Astrocyte of the spinal cord (primary cell): ENCODE measurements at regions not wholly inside any gene's neighbourhood (a gene's known extent, or its start where the extent isn't known, plus 50 kb on each side); places are given as distances from the start of the nearest gene placed in this dataset.

Experiments used
- DNase-seq: peaks from one replicate; pipeline ENCODE4 v3.0.0; 2011; ENCODE audit warnings: low read depth, low spot score
- H3K4me3 ChIP-seq: 2 replicates; pipeline ENCODE4 v1.5.1; 2011; ENCODE audit warnings: low read depth, mild to moderate bottlenecking, low read length, moderate library complexity
- in situ Hi-C: cut with HindIII; loops from 2 replicates; pipeline ENCODE4 v1.10.0; 2017; ENCODE audit warnings: low sequenced_read_pairs
- TF ChIP-seq, protein P1 (sequence below): IDR thresholded peaks from 2 replicates; pipeline ENCODE4 v1.5.1; 2012; ENCODE audit warnings: low read depth, mild to moderate bottlenecking, low read length, inconsistent platforms

DNA sequence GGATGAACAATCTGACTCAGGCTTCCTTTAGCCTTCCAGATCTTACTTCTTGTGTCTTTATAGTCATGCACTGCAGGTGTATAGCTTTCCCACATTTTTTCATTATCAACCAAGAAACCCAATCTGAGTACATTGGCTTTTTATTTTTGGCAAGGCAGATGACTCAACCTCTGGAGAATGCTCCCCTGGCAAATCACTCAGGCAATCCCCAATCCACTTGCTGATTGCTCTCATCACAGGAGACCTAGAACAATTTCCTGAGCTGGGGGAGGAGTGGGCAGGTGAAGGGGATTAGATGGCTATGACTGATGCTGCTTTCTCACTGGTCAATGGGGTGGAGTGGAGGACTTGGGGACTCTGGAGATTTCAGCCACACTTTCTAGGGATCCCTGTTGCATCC is 134.4 kb downstream of the SLC16A9 start:
- TF ChIP-seq, protein P1, sequence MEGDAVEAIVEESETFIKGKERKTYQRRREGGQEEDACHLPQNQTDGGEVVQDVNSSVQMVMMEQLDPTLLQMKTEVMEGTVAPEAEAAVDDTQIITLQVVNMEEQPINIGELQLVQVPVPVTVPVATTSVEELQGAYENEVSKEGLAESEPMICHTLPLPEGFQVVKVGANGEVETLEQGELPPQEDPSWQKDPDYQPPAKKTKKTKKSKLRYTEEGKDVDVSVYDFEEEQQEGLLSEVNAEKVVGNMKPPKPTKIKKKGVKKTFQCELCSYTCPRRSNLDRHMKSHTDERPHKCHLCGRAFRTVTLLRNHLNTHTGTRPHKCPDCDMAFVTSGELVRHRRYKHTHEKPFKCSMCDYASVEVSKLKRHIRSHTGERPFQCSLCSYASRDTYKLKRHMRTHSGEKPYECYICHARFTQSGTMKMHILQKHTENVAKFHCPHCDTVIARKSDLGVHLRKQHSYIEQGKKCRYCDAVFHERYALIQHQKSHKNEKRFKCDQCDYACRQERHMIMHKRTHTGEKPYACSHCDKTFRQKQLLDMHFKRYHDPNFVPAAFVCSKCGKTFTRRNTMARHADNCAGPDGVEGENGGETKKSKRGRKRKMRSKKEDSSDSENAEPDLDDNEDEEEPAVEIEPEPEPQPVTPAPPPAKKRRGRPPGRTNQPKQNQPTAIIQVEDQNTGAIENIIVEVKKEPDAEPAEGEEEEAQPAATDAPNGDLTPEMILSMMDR, result no peak
- in situ Hi-C loops, result no loop called here
- H3K4me3 ChIP-seq, result no peak overlapping the region
- no peak for DNase-seq

DNA sequence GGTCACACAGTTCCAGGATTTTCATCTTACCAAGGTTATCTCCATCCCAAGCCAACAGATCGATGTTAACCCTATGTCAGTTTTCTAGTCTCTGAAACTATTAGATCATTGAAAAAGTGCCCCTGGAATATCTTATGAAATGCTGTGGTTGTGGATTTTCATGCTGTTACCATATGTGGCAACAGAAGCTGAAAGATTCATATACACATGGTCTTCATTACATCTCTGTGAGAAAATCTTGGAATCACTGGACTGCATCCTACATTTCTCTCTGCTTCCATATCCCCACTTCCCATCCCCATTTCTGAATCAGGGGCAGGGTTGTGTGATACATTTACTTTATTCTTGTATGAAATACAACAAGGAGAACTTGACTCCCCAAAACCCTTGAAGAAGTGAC is 146.1 kb downstream of the SLC16A9 start:
- no peak for DNase-seq
- TF ChIP-seq, protein P1, result no peak
- in situ Hi-C loops, result no loop called here
- H3K4me3 ChIP-seq, result no peak overlapping the region

GRCh38 chr10:59562126-59562525 is 147.5 kb downstream of the SLC16A9 start:
- TF ChIP-seq, protein P1, result no peak
- in situ Hi-C loops, result no loop called here

GRCh38 chr10:59561477-59562121 is 148.1 kb downstream of the SLC16A9 start:
- TF ChIP-seq, protein P1, result no peak
- no peak overlapping the region for H3K4me3 ChIP-seq
- DNase-seq, result peak; percentile 13
- in situ Hi-C loops, result no loop called here

More at GRCh38 chr10:59562126-59562525, 147.5 kb downstream of the SLC16A9 start:
- no peak for DNase-seq
- H3K4me3 ChIP-seq, result no peak overlapping the region

DNA sequence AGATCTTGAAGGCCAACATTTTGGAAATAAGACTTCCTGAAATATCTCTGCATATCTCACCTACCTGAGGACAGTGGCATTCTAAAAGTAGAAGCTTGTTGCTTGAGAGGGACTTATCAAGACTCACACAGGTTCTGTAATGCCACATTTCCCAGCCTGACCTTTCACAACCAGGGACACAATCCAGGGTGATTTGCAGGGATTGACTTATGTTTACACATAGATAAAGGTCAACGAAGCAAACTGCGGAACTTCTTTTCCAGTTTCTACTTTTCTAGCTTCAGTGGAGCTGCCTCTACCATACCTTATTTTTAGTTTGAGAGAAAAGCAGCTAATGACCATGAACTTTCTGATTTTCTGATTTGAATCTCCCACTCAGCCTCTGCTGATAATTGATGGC is 148.7 kb downstream of the SLC16A9 start:
- no peak for DNase-seq
- TF ChIP-seq, protein P1, result no peak
- in situ Hi-C loops, result no loop called here
- no peak overlapping the region for H3K4me3 ChIP-seq

DNA sequence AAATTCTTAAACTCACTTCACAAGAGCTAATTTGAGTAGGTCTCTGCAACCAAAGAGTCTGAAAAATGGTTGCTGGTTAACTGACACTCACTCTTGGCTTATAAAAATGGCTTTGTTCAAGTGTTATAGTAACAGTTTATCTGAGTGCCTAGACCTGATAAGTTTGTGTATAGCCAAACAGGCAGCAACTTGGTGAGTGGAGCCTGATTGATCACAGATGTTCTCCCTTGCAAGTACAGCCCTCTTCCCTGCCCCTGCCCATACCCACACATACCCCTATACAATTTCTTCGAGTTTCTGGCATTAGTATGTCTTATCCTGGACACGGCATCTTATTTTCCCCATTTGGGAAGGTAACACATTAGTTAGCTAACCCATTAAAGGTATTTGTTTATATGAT is 149.5 kb downstream of the SLC16A9 start:
- TF ChIP-seq, protein P1, result no peak

More for the DNA sequence above, 149.5 kb downstream of the SLC16A9 start:
- in situ Hi-C loops, result no loop called here
- H3K4me3 ChIP-seq, result no peak overlapping the region
- no peak for DNase-seq
